H7 (cell line): ENCODE measurements at regions not wholly inside any gene's neighbourhood (a gene's known extent, or its start where the extent isn't known, plus 50 kb on each side); places are given as distances from the start of the nearest gene placed in this dataset.
"Not testable (repeated sequence)": the region's sequence is repeated elsewhere in the genome, so short reads cannot be mapped to it uniquely, and the experiment has no call there.

Experiments
- DNase-seq: peaks from one replicate; pipeline ENCODE4 v3.0.0; 2012
- H3K27me3 ChIP-seq: 2 replicates; pipeline ENCODE4 v1.6.0; 2011; ENCODE audit warnings: mild to moderate bottlenecking, low read length; ENCODE audit not compliant: control insufficient read depth, insufficient read depth
- H3K36me3 ChIP-seq: replicated peaks from 2 replicates; pipeline ENCODE4 v1.5.1; 2011; ENCODE audit warnings: low read length; ENCODE audit not compliant: control insufficient read depth, insufficient read depth
- H3K4me3 ChIP-seq: 2 replicates; pipeline ENCODE4 v1.5.1; 2011; ENCODE audit warnings: low read depth, mild to moderate bottlenecking, control low read depth, low read length, moderate library complexity; ENCODE audit not compliant: insufficient read depth

DNA sequence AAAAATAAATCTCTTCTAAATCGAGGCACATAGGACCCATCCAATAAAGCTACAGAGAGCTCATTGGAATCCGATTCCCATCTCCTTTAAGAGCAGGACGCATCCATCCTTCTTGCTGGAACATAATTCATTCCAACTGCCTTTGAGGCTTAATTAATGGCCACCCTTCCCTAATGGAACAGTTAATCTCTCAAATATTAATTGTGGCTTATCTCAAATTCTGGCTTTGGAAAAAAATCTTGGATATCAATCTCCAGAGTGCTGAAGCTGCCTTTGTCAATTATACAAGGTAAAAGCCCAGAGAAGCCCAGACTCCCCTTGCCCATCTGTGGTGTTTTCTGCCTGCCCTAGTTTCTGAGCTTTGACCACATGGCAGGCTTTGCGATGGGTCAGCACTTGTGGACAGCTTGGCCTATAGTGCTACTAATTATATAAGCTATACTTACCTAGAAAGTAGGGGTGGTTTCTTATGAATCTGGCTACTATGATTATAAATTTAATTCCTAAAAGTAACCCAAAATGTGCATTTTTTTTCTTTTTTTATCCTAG, 246.3 kb downstream of the NUAK1 start:
- H3K27me3 ChIP-seq, result no peaks in the 10 kb centered on the region
- H3K36me3 ChIP-seq, result no peaks in the 10 kb centered on the region
- DNase-seq, result no peak
- no peak overlapping the region for H3K4me3 ChIP-seq

- not testable (repeated sequence) for H3K36me3 ChIP-seq, DNase-seq, H3K27me3 ChIP-seq, H3K4me3 ChIP-seq
Measured at GRCh38 chr12:105895197-105895832, 243.4 kb downstream of the NUAK1 start.

GRCh38 chr12:105897311-105897725, 241.4 kb downstream of the NUAK1 start:
- Histone ChIP-seq H3K36me3 (no peaks in the 10 kb centered on the region), H3K27me3 (no peaks in the 10 kb centered on the region), H3K4me3 (no peak overlapping the region)
- DNase-seq, result no peak

- H3K36me3 ChIP-seq, H3K4me3 ChIP-seq, H3K27me3 ChIP-seq, DNase-seq: not testable (repeated sequence)
Measured at GRCh38 chr12:105898271-105898670, 240.5 kb downstream of the NUAK1 start.

GRCh38 chr12:105899589-105899988, 239.2 kb downstream of the NUAK1 start:
- Histone ChIP-seq H3K27me3 (no peaks in the 10 kb centered on the region), H3K4me3 (no peak overlapping the region), H3K36me3 (no peaks in the 10 kb centered on the region)
- DNase-seq, result no peak

GRCh38 chr12:105906561-105906960, 232.2 kb downstream of the NUAK1 start:
- no peaks in the 10 kb centered on the region for H3K27me3 ChIP-seq
- H3K36me3 ChIP-seq, result no peaks in the 10 kb centered on the region
- H3K4me3 ChIP-seq, result no peak overlapping the region
- DNase-seq, result no peak

DNA sequence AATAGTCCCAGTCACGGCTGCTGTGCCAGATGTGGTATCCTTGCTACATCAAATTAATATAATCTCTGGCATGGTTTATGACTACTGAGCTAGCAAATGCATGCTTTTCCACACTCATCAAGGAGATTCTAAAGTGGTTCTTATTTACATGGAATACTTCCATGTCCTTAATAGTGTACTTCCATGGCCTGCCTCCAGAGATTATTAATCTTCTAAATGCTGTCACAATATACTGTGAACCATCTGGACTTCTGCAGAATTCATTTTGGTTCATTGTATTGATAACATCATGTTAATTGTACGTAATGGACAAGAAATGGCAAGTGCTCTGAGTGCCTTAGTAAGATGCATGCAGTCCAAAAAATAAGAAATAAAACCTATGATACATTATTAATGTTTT, 230.8 kb downstream of the NUAK1 start:
- no peak overlapping the region for H3K4me3 ChIP-seq
- H3K27me3 ChIP-seq, result no peaks in the 10 kb centered on the region
- DNase-seq, result no peak
- no peaks in the 10 kb centered on the region for H3K36me3 ChIP-seq

GRCh38 chr12:105910030-105910429, 228.7 kb downstream of the NUAK1 start:
- Histone ChIP-seq H3K4me3 (no peak overlapping the region), H3K27me3 (no peaks in the 10 kb centered on the region), H3K36me3 (no peaks in the 10 kb centered on the region)
- DNase-seq, result no peak

DNA sequence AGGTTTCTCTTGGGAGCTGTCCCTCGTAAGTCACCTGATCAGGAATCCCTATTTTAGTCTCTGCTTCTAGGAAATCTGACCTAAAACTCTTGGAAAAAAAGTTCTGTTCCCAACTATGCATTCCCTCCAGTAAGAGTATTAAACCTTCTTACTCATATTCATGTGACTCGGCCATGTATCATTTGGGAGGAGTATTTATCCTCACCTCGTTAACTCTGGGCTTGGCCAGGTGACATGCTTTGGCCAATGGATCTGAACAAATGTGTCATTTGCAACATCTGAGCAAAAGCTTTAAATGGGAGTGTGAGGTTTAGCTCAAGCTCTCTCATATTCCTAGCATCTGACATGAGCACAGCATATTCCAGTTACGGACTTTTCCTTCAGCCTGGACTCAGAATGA, 226.8 kb downstream of the NUAK1 start:
- H3K36me3 ChIP-seq, result no peaks in the 10 kb centered on the region
- no peak overlapping the region for H3K4me3 ChIP-seq
- DNase-seq, result no peak
- H3K27me3 ChIP-seq, result no peaks in the 10 kb centered on the region

GRCh38 chr12:105912882-105913678, 225.7 kb downstream of the NUAK1 start:
- H3K27me3 ChIP-seq, result no peaks in the 10 kb centered on the region
- no peak for DNase-seq

GRCh38 chr12:105915997-105916759, 222.6 kb downstream of the NUAK1 start:
- Histone ChIP-seq H3K36me3 (no peaks in the 10 kb centered on the region), H3K27me3 (no peaks in the 10 kb centered on the region), H3K4me3 (no peak overlapping the region)
- no peak for DNase-seq

More at GRCh38 chr12:105912882-105913678, 225.7 kb downstream of the NUAK1 start:
- no peak overlapping the region for H3K4me3 ChIP-seq
- no peaks in the 10 kb centered on the region for H3K36me3 ChIP-seq

- no peak for DNase-seq
- Histone ChIP-seq H3K36me3 (no peaks in the 10 kb centered on the region), H3K4me3 (no peak overlapping the region), H3K27me3 (no peaks in the 10 kb centered on the region)
Measured at GRCh38 chr12:105916760-105917039, 222.1 kb downstream of the NUAK1 start.

- no peak for DNase-seq
- Histone ChIP-seq H3K4me3 (no peak overlapping the region), H3K36me3 (no peaks in the 10 kb centered on the region), H3K27me3 (no peaks in the 10 kb centered on the region)
Measured at GRCh38 chr12:105920161-105920684, 218.5 kb downstream of the NUAK1 start.

GRCh38 chr12:105921055-105921454, 217.7 kb downstream of the NUAK1 start:
- H3K27me3 ChIP-seq, result no peaks in the 10 kb centered on the region
- DNase-seq, result no peak
- no peaks in the 10 kb centered on the region for H3K36me3 ChIP-seq
- H3K4me3 ChIP-seq, result no peak overlapping the region
